T1000 (cell line): ENCODE measurements at regions not wholly inside any gene's neighbourhood (a gene's known extent, or its start where the extent isn't known, plus 50 kb on each side); places are given as distances from the start of the nearest gene placed in this dataset.

Experiments used
- DNase-seq: peaks from one replicate; lab custom pipeline; 2025; ENCODE audit warnings: mixed read lengths; lab: John Stamatoyannopoulos, UW

DNA sequence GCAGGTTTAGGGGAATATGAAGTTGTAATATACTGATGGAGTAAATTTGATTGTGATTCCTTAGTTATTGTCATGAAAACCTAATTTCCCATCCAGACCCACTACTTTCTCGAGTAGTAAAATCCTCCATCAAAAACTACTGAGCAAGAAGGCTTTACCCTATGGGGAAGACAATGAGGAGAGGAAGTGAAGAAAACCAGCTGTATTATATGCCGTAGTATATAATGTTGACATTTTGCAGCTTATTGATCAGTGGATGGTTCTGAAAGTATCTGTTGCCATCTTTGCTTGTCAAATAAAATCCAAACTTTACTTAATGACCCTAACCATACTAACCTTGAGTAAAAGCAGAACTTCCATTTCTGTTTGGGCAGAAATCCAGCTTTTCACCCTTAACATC is 292.8 kb upstream of the RAG2 start:
- DNase-seq = no peak

DNA sequence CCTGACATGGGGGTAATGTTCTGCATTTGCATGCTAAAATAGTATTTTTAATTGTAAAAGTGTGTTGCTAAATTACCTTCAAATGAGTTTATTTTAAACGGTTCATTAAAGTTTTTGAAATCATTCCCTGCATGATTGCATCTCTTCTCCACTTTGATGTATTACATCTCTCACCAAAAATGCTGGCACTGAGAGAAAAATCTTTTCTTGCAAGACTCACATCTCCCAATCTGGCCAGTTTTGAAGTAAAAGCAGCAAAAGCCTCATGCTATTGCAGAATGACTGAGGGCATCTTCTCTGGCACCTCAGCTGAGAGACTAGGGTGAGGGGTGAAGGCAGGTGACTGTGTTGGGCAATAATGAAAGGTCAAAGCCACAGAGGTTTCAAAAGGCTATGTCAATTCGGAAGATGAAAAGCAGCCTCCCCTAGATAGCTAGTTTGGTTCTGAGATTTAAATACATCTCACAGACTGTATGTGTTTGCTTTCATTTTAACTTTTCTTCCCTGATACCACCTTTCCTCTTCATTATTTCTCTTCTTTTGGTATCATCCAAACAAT is 292.2 kb upstream of the RAG2 start:
- no peak for DNase-seq

DNA sequence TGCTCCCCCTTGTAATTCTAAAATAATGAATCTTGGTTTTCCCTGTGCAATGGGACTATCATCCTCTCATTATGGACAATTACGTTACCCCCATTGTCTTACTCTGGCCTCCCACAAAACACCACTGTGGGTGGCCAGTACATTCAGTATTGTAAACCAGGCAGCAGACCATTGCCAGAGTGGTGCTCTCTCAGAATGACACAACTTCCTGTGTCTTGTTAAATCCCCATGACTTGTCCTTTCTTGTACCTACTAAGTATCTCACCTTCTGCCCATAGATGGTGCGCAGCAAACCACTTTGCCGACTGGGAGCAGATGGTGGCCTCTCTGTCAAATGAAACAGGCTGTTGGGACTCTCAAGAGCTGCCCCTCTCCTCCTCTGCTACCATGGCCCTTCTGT is 287.1 kb upstream of the RAG2 start:
- DNase-seq = no peak

DNA sequence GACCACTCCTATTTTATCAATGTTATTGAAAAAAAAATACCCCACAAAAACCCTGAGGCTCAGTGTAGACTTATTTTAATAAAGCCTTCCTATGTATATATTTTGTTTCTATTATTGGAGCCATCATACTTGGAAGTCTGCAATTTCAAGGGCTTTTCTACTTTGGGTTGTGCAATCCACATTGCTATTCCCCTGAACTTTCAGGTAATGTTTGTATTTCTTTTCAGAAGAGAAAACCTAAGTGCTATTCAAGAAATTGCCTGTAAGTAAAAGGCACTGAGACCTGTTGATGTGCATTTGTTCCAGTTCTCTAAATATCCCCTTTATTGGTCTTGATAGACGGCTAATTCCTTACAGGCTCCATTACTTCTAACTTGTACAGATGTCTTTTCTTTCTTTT is 280.7 kb upstream of the RAG2 start:
- DNase-seq = no peak

DNA sequence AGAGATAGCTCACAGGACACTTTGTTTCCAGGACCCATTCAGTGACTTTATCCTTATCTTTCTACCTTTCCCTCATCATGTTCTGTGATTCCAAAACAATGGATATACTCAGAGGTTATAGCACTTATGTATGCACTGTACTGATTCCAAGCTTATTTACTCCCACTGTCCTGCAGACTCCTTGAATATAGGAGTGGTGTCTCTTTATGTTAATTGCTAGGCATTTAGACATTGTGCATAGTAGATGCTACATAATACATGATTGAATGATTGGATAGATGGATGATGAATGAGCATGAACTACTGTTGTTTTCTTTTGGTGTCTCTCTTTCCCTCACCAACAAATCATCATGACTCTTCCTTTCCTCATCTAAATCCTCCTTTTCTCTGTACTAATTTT is 279.1 kb upstream of the RAG2 start:
- no peak for DNase-seq

DNA sequence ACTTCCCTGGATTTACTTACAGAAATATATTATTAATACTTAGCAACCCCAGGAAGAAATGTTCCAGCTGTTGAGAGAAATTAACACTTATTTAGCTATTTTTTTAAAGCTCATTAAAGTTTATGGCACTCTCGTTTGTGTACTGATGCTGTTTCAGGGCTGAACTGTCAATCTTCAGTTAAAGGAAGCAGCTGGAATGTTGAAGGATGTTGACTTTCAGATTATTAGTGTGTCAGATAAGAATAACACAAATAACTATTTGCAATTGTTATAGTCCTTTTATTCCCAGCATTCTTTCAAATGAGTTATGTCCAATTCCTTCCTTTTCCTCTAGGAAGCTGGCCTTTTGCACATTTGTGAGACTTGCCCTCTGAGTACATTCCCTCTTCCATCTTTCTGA is 278.2 kb upstream of the RAG2 start:
- DNase-seq = no peak

DNA sequence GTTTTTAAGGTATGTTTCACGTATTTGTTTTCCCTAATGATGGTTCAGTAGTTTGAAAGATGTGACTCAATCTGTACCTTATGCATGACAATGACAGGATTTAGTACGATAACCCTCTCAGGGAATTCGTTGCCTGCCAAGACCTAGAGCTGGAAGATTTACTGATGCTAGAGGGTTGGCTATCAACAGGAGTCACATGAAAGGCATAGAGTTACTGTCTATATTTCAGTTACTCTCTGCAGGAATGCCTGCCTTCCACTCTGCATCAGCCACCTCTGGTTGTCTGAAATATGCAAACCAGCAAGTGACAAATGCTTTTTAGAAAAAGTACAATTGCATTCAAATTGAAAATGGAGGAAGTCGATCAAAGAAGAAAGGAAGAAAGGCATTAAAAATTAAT is 276.3 kb upstream of the RAG2 start:
- DNase-seq = no peak

DNA sequence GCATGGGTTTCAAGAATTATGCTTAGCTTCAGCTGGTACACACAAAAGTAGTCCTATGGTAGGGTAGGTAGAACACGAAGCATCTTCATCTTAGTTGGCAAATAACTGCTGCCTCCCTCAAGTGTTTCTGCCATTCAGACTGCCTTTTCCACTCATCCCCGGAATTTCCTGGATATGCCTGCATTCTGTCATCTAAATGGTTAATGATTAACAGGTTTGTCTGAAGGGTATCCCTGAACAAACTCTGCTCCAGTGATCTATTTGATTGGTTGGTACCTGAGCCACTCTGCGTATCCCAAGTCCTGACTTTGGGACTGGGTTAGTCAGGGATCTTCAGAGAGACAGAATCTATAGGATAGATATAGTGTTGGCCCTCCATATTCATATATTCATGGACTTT is 272.3 kb upstream of the RAG2 start:
- no peak for DNase-seq

DNA sequence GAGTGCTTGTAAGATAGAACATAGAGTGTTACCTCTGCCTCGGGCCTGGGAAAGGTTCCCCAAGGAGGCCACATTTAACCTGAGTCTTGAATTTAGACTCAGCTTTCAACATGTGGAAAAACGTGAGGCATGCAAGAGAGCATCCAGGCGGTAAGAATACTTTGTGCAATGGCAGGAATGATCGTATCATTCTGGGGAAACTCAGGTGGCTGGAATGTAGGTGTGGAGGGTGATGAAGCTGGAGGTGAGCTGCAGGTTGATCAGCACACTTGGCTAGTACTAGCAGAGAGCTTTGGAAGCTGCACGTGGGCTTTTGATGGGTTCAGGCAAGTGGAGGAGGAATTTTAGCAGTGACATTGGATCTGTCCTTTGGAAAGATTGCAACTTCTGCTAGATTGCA is 270.3 kb upstream of the RAG2 start:
- no peak for DNase-seq

DNA sequence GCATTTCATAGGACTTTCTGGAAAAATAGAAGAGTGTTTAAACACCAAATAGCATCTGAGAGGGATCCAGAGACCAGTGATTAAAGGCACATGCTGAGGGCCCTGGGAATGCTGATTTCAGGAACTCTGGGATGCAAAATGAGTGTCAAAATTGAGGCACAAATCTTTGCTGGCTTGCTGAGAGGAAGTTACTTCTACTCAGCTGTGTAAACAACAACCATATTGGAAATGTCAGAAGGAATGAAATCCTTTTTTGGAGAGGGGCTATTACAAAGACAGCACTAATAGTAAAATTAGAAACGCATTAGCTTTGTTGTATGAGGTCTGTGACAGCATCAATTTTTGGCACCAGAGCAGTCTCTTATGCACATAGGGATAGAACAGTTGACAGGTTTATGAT is 267.8 kb upstream of the RAG2 start:
- no peak for DNase-seq

DNA sequence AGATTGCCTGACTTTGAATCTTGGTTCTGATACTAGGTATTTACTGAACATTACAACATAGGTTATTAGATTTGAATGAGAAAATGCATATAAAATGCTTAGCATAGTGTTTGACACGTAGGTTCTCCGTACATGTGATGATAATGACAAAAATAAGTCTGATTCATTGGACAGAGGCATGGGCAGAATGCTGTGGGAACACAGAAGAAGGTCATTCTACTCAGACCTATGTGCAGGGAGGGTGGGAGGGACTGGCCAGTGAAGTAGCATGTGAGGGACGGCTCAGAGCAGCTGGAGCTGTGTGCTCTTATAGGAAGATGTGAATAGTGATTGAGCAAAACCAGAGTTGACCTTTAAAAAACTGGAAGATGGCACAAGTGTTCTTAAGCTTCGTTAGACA is 256.8 kb upstream of the RAG2 start:
- no peak for DNase-seq

DNA sequence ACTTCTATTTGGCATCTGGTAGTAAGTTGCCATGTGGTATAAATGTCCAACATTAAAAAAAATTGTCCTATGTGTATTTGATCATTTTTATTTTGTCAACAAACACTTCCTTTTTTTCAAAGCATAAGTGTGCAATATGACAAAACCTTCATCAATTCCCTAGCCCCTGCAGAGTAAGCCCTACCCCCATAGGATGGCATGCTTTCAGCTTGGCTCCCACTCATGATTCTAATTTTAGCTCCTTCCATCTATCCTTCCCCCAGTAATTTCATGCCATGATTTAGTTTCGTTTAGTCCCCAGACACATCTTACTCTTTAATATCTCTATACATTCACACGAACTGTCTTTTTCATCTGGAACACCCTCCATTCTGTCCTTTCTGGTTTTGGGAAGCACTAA is 250.6 kb upstream of the RAG2 start:
- DNase-seq = no peak

DNA sequence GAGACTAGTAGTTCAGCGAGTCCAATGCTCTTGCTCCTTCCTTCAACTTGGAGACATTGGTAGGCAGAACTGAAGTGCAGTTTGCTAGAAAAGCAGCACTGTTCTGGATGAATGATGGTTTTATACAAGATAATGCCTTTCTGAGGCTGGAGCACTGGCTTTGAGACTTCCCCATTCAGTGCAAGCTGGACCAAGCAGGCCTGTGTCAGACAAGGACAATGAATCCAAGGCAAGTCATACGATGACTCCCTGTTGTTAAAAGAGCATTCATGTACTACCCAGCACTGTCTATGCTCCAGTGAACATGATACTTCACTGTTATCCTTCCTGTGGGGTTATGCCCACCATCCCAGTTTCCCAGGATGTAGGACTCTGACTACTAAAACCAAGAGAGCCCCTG is 242.3 kb upstream of the RAG2 start:
- DNase-seq = no peak

DNA sequence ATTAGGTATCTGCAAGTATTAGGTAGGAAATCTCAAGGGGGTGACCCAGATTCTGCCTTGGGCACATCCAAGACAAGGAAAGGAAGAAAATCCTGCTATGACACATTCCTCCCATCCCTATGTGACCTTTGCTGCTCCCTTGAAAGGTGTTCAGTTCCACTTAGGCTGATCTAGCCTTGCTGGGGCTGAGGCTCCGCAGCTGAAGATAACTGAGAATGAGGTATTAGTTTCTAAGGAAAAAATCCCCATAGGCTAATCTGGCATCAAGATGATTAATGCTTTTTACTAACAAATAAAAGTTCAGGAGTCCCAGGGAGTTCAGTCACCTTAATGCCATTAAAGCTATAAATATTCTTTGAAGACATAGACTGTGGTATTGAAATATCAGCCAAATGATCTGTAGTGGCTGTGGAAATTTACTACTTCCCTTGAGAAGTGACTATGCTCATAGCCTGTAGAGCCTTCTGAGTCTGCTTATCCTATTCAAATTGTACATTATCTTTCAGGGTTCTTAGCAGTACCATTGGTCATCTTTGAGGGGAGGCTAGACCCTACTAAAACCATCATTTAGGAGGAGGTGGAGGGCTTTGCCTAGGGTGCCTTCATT is 239.9 kb upstream of the RAG2 start:
- DNase-seq = no peak

DNA sequence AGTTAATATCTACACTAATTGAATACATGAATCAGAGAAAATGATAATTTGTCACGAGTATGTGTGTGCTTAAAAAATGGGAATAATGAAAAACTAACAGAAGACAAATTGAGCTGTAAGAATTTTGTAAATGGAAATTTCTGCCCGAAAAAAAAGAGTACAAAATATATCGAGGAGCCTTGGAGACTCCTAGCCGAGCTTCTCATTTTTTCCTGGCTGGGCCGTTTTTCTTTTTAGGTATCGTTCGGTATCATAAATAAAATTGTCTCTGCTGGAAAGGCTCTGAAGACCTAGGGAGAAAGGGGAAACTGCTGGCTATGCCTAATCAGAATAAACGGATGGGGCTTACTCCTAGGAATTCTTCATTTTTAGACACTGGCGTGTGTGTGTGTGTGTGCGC is 227.2 kb upstream of the RAG2 start:
- no peak for DNase-seq

DNA sequence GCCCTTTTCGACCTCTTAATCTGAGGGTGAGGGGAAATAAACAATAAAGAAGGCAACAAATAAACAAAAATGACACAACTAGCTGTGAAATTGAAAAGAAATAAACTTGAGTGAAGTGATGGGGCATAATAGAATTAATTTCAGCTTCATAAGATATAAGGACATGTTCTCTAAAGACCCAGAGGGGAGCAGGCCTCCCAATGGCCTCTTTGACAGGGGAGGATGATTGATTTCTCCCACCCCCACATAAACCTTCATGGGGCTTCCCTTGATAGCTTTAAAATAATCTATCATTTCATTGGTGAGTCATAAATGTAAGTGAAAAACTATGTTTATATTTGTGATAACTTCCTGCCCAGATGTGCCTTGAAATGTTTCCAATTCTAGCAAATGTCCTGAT is 226.3 kb upstream of the RAG2 start:
- DNase-seq = no peak

DNA sequence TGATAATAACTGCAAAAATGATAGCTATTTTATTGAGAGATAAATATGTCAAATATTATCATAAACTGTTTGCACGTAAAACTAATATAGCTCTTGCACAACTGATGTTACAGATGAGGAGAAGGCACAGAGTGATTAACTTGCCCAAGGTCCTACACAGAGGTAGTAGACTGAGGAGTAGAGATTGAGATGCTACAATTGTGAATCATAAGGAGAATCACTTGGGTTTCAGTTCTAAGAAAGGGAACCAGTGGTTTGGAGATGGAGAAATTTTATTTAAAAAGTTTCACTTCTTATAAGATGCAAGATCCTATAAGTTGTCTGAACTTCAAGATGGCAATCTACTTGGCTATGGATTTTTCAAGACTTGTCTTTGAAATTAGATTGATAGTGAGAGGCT is 224.8 kb upstream of the RAG2 start:
- DNase-seq = no peak

DNA sequence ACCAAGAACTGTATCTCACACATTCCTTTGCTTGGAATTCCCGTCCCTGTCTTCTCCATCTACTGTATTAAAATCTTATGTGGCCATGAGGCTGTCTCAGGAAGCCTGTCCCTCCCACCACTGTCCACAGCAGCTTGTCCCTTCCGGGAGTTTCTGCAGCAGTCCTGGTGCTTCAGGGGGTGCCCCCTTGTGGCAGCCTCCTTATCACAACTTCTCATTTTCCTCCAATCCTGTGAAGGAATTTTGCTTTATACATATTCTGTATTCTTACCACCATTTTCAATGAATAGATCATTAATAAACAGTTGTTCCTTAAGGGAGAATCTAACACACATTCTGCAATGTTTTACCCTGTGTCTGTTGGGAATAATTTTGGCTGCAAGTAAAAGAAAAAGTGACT is 220.4 kb upstream of the RAG2 start:
- DNase-seq = no peak

DNA sequence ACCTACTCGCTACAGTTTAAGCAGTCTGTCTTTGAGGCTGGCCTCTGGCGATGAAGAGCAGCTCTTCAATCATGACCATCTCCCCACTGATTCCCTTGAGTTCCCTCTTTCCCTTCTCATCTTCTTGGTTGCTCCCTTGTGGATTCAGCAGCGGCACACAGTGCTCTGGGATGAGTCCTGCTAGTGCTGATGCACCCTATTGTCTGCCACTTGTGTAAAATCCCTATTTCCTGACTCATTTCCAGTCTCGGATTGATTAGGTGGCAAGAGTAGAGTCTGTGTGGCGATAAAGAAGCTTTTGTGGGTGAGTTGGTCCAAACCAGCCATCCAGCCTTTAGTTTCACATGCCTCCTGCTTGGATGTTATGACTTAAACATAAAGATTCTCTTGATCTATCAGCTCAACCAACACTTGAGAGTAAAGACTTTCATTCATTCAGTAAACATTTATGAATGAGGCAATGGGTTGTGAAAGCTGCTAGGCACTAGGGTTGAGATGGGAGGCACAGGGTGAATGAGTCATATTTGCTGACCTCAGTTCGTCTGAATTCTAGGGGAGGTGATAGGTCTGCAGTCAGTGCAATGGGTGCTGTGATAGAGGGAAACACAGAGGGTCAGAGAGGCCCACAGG is 219.4 kb upstream of the RAG2 start:
- DNase-seq = peak; percentile 42

DNA sequence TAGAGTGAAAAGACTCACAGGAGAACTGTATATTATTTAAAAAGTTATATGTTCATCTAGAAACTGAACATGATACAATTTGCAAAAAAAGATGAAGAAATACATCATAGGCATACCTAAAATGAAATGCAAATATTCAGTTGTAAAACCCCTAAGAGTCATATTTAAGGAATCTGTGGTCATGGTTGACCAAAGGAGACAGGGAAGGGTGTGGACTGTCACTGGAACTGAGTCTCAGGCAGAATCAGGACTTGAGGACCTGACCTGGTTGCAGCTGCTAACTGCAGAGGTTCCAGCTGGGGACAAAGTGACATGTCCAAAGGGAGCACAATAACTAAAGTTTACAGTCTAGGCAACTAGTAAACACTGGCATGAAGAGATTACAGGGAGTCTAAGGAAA is 211.3 kb upstream of the RAG2 start:
- no peak for DNase-seq

DNA sequence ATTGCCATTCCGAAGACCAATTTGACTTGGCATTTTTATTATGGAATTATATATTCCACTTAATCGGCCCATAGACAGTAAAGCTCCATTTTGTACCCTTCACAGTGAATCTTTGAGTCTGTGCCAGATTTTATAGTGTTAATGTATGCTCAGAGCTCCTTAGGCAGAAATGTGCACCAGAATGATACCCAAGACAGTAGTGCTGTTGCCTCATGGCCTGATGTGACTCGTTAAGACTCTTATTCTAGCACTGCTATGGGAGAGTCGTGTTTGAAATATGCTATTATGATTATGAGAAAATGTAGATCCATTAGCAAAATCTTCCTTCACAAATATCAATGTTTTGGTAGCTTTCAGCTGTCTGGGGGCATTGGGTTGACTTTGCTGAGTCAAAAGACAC is 209.8 kb upstream of the RAG2 start:
- DNase-seq = no peak

DNA sequence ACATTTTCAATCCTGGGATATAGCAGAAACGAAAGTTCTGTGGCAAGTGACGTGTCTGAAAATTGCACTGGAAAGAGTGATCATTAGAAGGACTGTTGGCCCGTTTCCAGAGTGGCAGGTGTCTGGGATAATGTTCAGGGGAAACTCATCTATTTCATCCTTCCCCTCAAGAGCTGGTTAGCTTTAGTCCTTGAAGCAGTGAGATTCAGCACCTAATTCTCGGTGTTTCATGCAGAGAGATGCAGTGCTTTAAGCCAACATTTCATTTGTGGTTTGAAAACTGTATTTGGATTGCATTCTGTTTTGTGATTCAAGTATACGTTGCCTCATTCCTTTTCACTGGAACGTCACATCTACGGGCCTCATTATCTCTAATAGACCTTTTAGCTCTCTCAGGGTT is 205.0 kb upstream of the RAG2 start:
- DNase-seq = no peak

DNA sequence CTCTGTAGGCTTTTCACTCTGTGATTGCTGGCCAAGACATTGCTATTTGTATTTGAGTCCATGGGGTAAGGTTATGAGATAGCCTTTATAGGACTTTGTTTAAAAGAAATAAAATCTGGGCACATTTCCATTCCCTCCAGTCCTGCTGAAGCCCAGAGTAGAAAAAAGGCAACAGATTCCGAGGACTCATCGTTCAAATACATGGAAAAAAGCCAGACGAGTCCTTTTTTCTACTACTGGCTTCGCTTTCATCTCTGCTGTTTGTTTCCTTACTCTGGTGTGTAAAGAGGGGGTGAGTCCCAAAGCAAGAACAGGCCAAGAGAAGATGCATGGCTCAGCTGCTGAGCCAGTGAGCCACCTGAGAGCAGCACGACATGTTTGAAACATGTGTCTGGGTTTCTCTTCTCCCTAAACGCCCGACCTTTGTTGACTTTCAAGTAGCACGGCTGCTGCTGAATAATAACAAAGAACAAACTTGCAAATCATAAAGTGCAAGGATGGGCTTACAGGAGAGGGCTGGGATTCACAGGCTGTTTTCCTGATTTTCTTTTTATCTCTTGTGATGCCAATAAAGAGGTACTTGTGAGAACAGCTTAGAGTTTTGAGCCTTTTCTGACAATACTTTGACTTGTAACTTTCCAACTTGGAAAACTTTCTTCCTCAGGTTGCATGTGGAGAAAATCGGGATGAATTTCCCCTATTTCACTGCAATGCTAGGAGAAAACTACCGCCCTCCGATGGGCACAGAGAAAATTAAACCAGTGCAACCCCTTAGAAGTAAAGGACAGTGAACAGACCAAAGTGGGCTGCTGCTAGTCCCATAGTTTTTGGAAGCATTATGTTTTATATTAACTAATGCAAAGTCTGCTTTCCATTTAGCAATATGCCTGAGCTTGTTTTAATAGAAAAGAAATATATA is 195.2 kb upstream of the RAG2 start:
- no peak for DNase-seq
